ENCODE measurements at regions not wholly inside any gene's neighbourhood (a gene's known extent, or its start where the extent isn't known, plus 50 kb on each side); places are given as distances from the start of the nearest gene placed in this dataset.
"Not testable (repeated sequence)": the region's sequence is repeated elsewhere in the genome, so short reads cannot be mapped to it uniquely, and the experiment has no call there.

GRCh38 chr14:83639505-83639875 lies 1890.5 kb upstream of the FLRT2 start:
- H3K9me3 ChIP-seq (ENCODE audit: control insufficient read depth, low read length); DNase-seq (ENCODE audit: low read depth); H3K9ac ChIP-seq (ENCODE audit: low read length); H3K4me1 ChIP-seq (ENCODE audit: control insufficient read depth, insufficient read depth, low read length); H3K27me3 ChIP-seq (replicated peaks; ENCODE audit: control insufficient read depth, insufficient read depth, low read length); H3K4me3 ChIP-seq (ENCODE audit: low read length); H3K36me3 ChIP-seq (ENCODE audit: control insufficient read depth, insufficient read depth, low read length, severe bottlenecking): not testable (repeated sequence)

GRCh38 chr14:83646228-83646627 lies 1883.7 kb upstream of the FLRT2 start:
- Histone ChIP-seq H3K4me1 (ENCODE audit: control insufficient read depth, insufficient read depth, low read length) (no peaks in the 10 kb centered on the region), H3K27me3 (replicated peaks; ENCODE audit: control insufficient read depth, insufficient read depth, low read length) (no peaks in the 10 kb centered on the region), H3K36me3 (ENCODE audit: control insufficient read depth, insufficient read depth, low read length, severe bottlenecking) (no peaks in the 10 kb centered on the region), H3K9ac (ENCODE audit: low read length) (no peak overlapping the region), H3K9me3 (ENCODE audit: control insufficient read depth, low read length) (no peaks in the 10 kb centered on the region), H3K4me3 (ENCODE audit: low read length) (no peak overlapping the region)
- no peak for DNase-seq (ENCODE audit: low read depth)

DNA sequence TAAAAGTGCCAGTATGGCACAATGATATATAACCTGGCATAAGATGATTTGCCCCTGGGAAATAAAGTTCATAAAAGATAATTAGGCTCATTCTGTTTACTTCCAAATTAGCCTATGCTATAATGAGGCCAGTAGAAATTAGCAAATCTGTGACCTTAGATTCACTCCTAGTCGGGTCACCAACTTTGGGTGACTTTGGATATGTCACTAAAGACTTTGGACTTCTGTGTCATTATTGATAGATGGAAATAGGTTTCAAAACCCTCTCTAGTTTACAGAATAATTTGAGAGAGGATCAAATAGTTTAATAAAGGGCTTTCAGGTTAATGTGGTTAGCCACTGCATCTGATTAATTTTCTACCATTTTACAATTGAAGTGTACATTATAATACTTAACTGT lies 1869.3 kb upstream of the FLRT2 start:
- H3K36me3 ChIP-seq (ENCODE audit: control insufficient read depth, insufficient read depth, low read length, severe bottlenecking): no peaks in the 10 kb centered on the region
- H3K9me3 ChIP-seq (ENCODE audit: control insufficient read depth, low read length): no peaks in the 10 kb centered on the region
- H3K9ac ChIP-seq (ENCODE audit: low read length): no peak overlapping the region
- no peaks in the 10 kb centered on the region for H3K4me1 ChIP-seq (ENCODE audit: control insufficient read depth, insufficient read depth, low read length)
- no peak overlapping the region for H3K4me3 ChIP-seq (ENCODE audit: low read length)
- H3K27me3 ChIP-seq (replicated peaks; ENCODE audit: control insufficient read depth, insufficient read depth, low read length): no peaks in the 10 kb centered on the region
- DNase-seq (ENCODE audit: low read depth): no peak

DNA sequence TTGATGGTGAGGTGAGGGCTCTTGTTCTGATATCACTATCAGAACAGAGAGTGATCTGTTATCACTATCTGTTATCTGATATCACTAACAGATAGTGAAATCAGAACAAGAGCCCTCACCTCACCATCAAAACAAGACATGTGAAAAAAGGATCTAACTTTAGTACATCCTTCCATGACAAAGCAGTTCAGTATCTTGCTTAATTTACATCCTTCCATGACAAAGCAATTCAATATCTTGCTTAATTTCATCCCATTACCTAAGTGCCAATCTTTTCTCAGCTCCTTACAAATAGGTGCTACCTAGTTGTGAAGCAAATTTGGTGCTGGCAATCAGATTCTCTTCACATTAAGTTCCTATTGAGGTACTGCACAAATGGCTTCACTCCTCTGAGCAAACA lies 1865.6 kb upstream of the FLRT2 start:
- DNase-seq (ENCODE audit: low read depth): no peak
- Histone ChIP-seq H3K9ac (ENCODE audit: low read length) (no peak overlapping the region), H3K4me1 (ENCODE audit: control insufficient read depth, insufficient read depth, low read length) (no peaks in the 10 kb centered on the region), H3K36me3 (ENCODE audit: control insufficient read depth, insufficient read depth, low read length, severe bottlenecking) (no peaks in the 10 kb centered on the region), H3K27me3 (replicated peaks; ENCODE audit: control insufficient read depth, insufficient read depth, low read length) (no peaks in the 10 kb centered on the region), H3K9me3 (ENCODE audit: control insufficient read depth, low read length) (no peaks in the 10 kb centered on the region), H3K4me3 (ENCODE audit: low read length) (no peak overlapping the region)

DNA sequence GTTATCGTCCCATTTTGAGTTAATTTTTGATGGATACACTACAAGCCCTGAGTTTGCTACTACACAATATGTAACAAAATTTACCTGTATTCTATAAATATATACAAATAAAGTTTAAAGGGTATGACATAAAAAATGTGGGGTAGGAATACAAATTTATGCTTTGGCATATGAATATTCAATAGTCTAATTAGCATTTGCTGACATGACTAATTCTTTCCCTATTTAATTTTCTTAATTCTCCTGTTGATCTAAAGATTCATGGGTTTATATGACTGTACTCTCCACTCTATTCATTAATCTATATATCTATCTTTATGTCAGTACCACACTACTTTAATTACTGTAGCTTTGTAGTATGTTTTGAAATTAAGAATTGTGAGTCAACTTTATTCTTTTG lies 1840.7 kb upstream of the FLRT2 start:
- no peak overlapping the region for H3K4me3 ChIP-seq (ENCODE audit: low read length)
- no peaks in the 10 kb centered on the region for H3K4me1 ChIP-seq (ENCODE audit: control insufficient read depth, insufficient read depth, low read length)
- H3K36me3 ChIP-seq (ENCODE audit: control insufficient read depth, insufficient read depth, low read length, severe bottlenecking): no peaks in the 10 kb centered on the region
- no peak overlapping the region for H3K9ac ChIP-seq (ENCODE audit: low read length)
- H3K27me3 ChIP-seq (replicated peaks; ENCODE audit: control insufficient read depth, insufficient read depth, low read length): no peaks in the 10 kb centered on the region
- DNase-seq (ENCODE audit: low read depth): no peak
- peaks cover 11% of the 10 kb centered on the region for H3K9me3 ChIP-seq (ENCODE audit: control insufficient read depth, low read length)

GRCh38 chr14:83697099-83697498 lies 1832.8 kb upstream of the FLRT2 start:
- H3K9me3 ChIP-seq (ENCODE audit: control insufficient read depth, low read length): no peaks in the 10 kb centered on the region
- H3K36me3 ChIP-seq (ENCODE audit: control insufficient read depth, insufficient read depth, low read length, severe bottlenecking): no peaks in the 10 kb centered on the region
- no peaks in the 10 kb centered on the region for H3K4me1 ChIP-seq (ENCODE audit: control insufficient read depth, insufficient read depth, low read length)
- no peak for DNase-seq (ENCODE audit: low read depth)
- no peaks in the 10 kb centered on the region for H3K27me3 ChIP-seq (replicated peaks; ENCODE audit: control insufficient read depth, insufficient read depth, low read length)
- no peak overlapping the region for H3K4me3 ChIP-seq (ENCODE audit: low read length)
- no peak overlapping the region for H3K9ac ChIP-seq (ENCODE audit: low read length)

DNA sequence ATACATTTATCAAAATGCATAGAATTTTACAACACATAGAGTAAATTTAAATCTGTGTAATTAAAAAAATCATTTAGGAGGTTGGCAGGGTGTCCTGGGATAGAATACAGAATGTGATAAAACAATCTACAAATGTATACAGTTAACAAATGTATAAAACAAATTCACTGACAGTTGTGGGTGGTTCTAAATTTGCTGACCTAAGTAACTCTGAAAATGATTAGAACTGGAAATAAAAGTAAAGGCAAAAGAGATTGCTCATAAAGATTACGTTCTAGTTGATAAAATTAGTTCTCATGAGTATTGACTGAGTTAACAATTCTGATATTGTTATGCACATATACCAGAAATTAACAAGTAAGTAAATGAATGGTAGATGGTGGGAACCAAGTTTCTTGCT lies 1827.3 kb upstream of the FLRT2 start:
- Histone ChIP-seq H3K9ac (ENCODE audit: low read length) (no peak overlapping the region), H3K9me3 (ENCODE audit: control insufficient read depth, low read length) (no peaks in the 10 kb centered on the region), H3K36me3 (ENCODE audit: control insufficient read depth, insufficient read depth, low read length, severe bottlenecking) (no peaks in the 10 kb centered on the region), H3K4me1 (ENCODE audit: control insufficient read depth, insufficient read depth, low read length) (no peaks in the 10 kb centered on the region), H3K27me3 (replicated peaks; ENCODE audit: control insufficient read depth, insufficient read depth, low read length) (no peaks in the 10 kb centered on the region), H3K4me3 (ENCODE audit: low read length) (no peak overlapping the region)
- no peak for DNase-seq (ENCODE audit: low read depth)

- Histone ChIP-seq H3K4me3 (ENCODE audit: low read length) (no peak overlapping the region), H3K9me3 (ENCODE audit: control insufficient read depth, low read length) (no peaks in the 10 kb centered on the region), H3K9ac (ENCODE audit: low read length) (no peak overlapping the region), H3K36me3 (ENCODE audit: control insufficient read depth, insufficient read depth, low read length, severe bottlenecking) (no peaks in the 10 kb centered on the region), H3K27me3 (replicated peaks; ENCODE audit: control insufficient read depth, insufficient read depth, low read length) (no peaks in the 10 kb centered on the region), H3K4me1 (ENCODE audit: control insufficient read depth, insufficient read depth, low read length) (no peaks in the 10 kb centered on the region)
- peak; percentile 45 for DNase-seq (ENCODE audit: low read depth)
Measured at GRCh38 chr14:83706231-83706954, 1823.6 kb upstream of the FLRT2 start.

DNA sequence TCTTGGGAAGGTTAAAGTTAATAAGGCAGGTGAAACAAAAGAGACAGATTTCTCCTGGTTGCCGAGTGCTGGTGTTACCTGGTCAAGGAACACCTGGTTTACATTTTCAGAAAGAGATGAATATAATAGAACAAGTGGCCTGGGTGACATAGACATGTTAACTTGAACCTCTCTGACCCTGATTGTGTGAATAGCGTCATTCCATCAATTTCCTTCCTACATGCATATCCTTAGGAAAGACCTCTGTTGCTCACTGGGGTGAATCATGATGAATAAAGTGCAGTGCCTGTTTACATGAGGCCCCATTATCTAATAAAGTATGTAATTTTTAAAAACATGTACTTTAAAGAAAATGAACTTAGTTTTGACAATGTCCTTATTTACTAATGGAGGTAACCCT lies 1822.9 kb upstream of the FLRT2 start:
- no peak for DNase-seq (ENCODE audit: low read depth)
- H3K4me1 ChIP-seq (ENCODE audit: control insufficient read depth, insufficient read depth, low read length): no peaks in the 10 kb centered on the region
- no peaks in the 10 kb centered on the region for H3K36me3 ChIP-seq (ENCODE audit: control insufficient read depth, insufficient read depth, low read length, severe bottlenecking)
- H3K4me3 ChIP-seq (ENCODE audit: low read length): no peak overlapping the region
- no peak overlapping the region for H3K9ac ChIP-seq (ENCODE audit: low read length)
- no peaks in the 10 kb centered on the region for H3K9me3 ChIP-seq (ENCODE audit: control insufficient read depth, low read length)
- H3K27me3 ChIP-seq (replicated peaks; ENCODE audit: control insufficient read depth, insufficient read depth, low read length): no peaks in the 10 kb centered on the region

GRCh38 chr14:83709116-83709515 lies 1820.8 kb upstream of the FLRT2 start:
- Histone ChIP-seq H3K4me1 (ENCODE audit: control insufficient read depth, insufficient read depth, low read length) (no peaks in the 10 kb centered on the region), H3K4me3 (ENCODE audit: low read length) (no peak overlapping the region), H3K36me3 (ENCODE audit: control insufficient read depth, insufficient read depth, low read length, severe bottlenecking) (no peaks in the 10 kb centered on the region), H3K27me3 (replicated peaks; ENCODE audit: control insufficient read depth, insufficient read depth, low read length) (no peaks in the 10 kb centered on the region), H3K9me3 (ENCODE audit: control insufficient read depth, low read length) (no peaks in the 10 kb centered on the region), H3K9ac (ENCODE audit: low read length) (no peak overlapping the region)
- no peak for DNase-seq (ENCODE audit: low read depth)

DNA sequence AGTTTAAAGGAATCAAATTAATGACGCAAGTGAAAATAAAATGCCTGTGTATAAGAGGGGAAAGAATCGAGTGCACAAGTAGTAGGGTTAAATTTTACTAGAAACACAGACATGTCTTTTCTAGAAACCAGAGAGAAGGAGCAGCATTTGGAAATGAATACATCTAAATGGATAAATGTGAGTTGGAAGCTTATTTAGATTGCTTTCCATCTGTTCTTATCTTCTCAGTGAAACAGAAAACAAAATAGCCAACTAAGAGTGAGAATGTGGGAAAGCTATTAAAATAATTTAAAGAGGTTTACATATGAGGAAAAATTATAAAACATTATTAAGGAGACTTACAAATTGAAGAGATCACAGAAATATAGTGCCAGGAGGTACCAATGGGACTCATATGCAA lies 1818.9 kb upstream of the FLRT2 start:
- no peaks in the 10 kb centered on the region for H3K9me3 ChIP-seq (ENCODE audit: control insufficient read depth, low read length)
- H3K36me3 ChIP-seq (ENCODE audit: control insufficient read depth, insufficient read depth, low read length, severe bottlenecking): no peaks in the 10 kb centered on the region
- no peaks in the 10 kb centered on the region for H3K27me3 ChIP-seq (replicated peaks; ENCODE audit: control insufficient read depth, insufficient read depth, low read length)
- no peak overlapping the region for H3K9ac ChIP-seq (ENCODE audit: low read length)
- H3K4me3 ChIP-seq (ENCODE audit: low read length): no peak overlapping the region
- no peaks in the 10 kb centered on the region for H3K4me1 ChIP-seq (ENCODE audit: control insufficient read depth, insufficient read depth, low read length)
- DNase-seq (ENCODE audit: low read depth): no peak

DNA sequence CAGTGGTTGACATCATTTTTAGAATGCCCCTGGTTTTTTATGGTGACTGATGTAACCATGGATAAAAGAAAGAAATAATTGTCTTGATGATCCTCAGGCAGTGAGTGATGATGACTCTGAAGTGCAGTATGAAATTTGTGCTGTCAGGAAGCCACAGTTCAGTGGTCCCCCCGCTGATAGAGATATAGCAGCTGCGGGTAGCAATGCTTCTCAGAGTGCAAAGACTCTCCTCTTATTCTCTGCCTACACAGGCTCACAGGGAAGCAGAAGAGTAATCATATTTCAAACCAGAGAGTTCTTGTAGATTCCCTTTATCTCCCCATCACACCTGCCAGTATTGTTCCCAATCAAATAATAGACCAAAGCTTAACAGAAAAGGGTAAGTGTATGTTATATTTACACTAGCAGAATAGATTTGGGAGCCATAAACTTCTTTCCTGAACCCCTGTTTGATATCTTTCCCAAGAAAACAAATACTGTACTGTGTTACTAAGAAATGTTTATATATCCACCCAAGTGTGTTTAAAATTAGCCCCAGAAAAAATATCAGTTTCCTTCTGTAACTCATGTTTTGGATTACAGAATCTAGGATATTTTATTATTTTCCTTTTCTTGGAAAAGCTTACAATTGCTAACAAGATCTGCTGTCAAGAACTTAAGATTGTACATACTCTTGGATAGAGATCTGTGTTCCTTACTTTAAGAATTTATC lies 1817.4 kb upstream of the FLRT2 start:
- Histone ChIP-seq H3K4me1 (ENCODE audit: control insufficient read depth, insufficient read depth, low read length) (no peaks in the 10 kb centered on the region), H3K36me3 (ENCODE audit: control insufficient read depth, insufficient read depth, low read length, severe bottlenecking) (no peaks in the 10 kb centered on the region), H3K9me3 (ENCODE audit: control insufficient read depth, low read length) (no peaks in the 10 kb centered on the region), H3K4me3 (ENCODE audit: low read length) (no peak overlapping the region), H3K27me3 (replicated peaks; ENCODE audit: control insufficient read depth, insufficient read depth, low read length) (no peaks in the 10 kb centered on the region), H3K9ac (ENCODE audit: low read length) (no peak overlapping the region)
- DNase-seq (ENCODE audit: low read depth): peak; percentile 24

All from adipocyte (in vitro differentiated cells).